Stimulated activated effector memory CD8-positive, alpha-beta T cell treated with anti-CD3 and anti-CD28 coated beads, Interleukin-12 subunit alpha, Interleukin-12 subunit beta, amount 100 ng/mL, for 72 hours (primary cell): ENCODE measurements at regions not wholly inside any gene's neighbourhood (a gene's known extent, or its start where the extent isn't known, plus 50 kb on each side); places are given as distances from the start of the nearest gene placed in this dataset.

Experiments
- ATAC-seq: fragments of 150-1000 bp; cut with Tn5 transposase; 2 replicates; pipeline ENCODE4 v1.10.0; 2021
- DNase-seq, 2 donors: peaks; one replicate each; pipeline ENCODE4 v3.0.0; 2021 to 2022; ENCODE audit warnings: low spot score in 2 of 2
- H3K27ac Mint-ChIP-seq: one replicate; pipeline ENCODE4 v1.8.0; 2022; ENCODE audit warnings: mild to moderate bottlenecking, mixed read lengths
- H3K36me3 Mint-ChIP-seq: one replicate; pipeline ENCODE4 v1.8.0; 2022; ENCODE audit warnings: mild to moderate bottlenecking, mixed read lengths
- H3K4me1 Mint-ChIP-seq: one replicate; pipeline ENCODE4 v1.8.0; 2022; ENCODE audit warnings: mixed read lengths
- H3K4me3 Mint-ChIP-seq: one replicate; pipeline ENCODE4 v1.8.0; 2022; ENCODE audit warnings: mild to moderate bottlenecking, mixed read lengths
- H3K9me3 Mint-ChIP-seq: one replicate; pipeline ENCODE4 v1.8.0; 2022; ENCODE audit warnings: mixed read lengths

DNA sequence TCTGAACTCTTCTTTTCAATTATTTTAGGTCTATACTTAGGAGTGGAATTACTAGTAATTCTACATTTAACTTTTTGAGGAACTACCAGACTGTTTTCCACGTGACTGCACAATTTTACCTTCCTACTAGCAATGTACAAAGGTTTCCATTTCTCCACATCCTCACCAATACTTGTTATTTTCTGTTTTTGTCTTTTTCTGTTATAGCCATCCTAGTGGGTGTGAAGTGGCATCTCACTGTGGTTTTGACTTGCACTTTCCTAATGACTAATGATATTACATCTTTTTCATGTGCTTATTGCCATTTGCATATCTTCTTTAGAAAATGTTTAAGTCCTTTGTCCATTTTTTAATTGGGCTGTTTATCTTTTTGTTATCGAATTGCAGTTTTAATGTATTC is 136.9 kb upstream of the EGFLAM start:
- ATAC-seq (no peak), DNase-seq (no peak)
- no peak overlapping the region for H3K27ac Mint-ChIP-seq
- H3K4me3 Mint-ChIP-seq, result no peak overlapping the region
- peaks cover 5% of the 10 kb centered on the region for H3K4me1 Mint-ChIP-seq
- H3K36me3 Mint-ChIP-seq, result no peaks in the 10 kb centered on the region
- H3K9me3 Mint-ChIP-seq, result peaks cover 2% of the 10 kb centered on the region

DNA sequence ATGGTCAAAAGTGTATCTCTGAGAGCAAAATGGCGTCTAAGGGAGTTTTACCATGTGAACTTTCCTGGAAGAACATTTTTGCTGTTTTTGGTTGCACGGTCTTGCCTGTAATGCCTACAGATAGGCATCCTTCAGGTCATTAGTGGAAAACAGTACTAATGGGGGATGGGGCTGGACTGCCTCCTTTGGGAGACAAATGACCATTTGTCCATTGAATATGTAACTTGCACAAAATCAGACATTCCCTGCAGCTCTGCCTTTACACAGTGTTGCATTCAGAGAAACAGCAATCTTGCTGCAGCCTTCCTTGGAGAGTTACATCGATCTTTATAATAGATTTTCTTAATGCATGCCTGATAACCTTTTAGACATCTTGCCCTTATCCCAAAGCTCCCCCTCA is 138.5 kb upstream of the EGFLAM start:
- H3K36me3 Mint-ChIP-seq, result no peaks in the 10 kb centered on the region
- no peak overlapping the region for H3K4me3 Mint-ChIP-seq
- peaks cover 2% of the 10 kb centered on the region for H3K9me3 Mint-ChIP-seq
- no peak for DNase-seq
- no peak overlapping the region for H3K27ac Mint-ChIP-seq
- no peak for ATAC-seq
- H3K4me1 Mint-ChIP-seq, result peaks cover 5% of the 10 kb centered on the region

DNA sequence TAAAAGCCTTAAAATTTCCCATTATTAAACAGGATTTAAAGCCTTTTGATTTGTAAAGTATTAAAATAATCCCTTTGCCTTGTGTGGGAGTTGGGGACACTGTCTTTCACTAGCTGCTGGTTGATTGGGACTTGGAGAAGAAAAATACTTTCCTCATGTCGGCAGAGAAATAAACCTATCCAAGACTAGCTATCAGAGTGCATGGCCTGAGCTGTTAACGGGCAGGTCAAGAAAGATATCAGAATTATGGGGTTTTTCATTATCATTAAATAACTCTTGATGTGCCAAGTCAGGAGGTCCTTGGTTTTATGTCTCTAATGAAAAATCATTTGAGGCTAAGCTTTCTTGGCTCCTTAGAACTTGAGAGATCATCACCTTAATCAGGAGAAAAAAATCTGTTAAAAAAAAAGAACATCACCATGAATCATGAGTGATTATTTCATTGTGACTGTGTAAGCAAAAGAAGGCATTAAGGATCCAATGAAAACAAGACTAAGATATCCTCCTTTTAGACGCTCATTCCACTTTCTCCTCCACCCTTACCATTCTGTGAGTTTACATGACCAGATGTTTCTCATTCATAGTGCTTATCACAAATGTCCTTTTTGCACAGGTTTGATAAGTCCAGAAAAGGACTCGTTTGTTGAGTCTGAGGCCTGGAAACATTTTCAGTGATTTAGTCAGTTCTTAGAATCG is 140.4 kb upstream of the EGFLAM start:
- no peak for DNase-seq
- Mint-ChIP-seq H3K36me3 (no peaks in the 10 kb centered on the region), H3K9me3 (peaks cover 2% of the 10 kb centered on the region), H3K4me1 (peaks cover 5% of the 10 kb centered on the region), H3K4me3 (no peak overlapping the region), H3K27ac (no peak overlapping the region)
- ATAC-seq, result no peak

DNA sequence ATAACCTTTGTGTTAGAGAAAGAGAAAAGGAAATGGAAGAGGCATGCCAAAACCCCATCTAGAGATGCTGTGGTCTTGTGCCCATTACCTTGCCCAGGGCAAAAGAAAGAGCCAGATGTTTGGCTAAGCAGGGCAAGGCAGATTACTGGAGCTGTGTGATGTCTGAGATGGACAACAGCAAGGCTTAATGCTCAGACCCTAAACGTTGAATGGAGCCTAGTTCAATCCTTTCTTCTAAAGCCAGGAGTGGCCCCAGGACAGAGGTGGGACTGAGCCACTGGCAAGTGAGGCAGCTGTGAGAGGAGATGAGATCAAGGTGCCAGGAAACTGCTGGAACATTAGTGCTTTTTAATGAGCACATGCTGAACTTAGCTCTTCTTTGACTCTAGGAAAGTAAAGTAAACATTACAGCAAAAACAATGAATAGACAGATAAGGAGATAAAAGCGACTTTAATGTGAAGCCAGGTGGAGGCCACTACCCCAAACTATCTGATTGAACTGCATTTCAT is 143.0 kb upstream of the EGFLAM start:
- Mint-ChIP-seq H3K4me1 (no peaks in the 10 kb centered on the region), H3K36me3 (no peaks in the 10 kb centered on the region), H3K27ac (no peak overlapping the region), H3K9me3 (no peaks in the 10 kb centered on the region), H3K4me3 (no peak overlapping the region)
- DNase-seq, result no peak
- ATAC-seq, result no peak

DNA sequence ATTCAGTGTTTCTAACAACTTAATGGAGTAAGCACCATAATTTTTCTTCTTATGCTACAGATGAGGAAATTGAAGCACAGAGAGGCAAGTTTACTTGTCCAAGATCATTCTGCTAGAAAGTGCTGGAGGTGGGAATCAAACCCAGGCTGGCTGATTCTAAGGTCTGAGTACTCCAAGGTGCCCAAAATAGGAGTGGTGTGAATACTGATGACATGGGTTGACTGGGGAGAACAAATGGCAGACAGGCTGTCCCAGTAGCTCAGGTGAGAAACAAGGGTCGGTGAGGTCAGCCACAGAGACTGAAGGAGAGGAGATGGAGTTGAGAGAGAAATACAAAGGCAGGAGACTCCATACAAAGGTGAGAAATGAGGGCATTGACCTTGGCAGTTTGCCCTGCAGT is 144.5 kb upstream of the EGFLAM start:
- Mint-ChIP-seq H3K9me3 (no peaks in the 10 kb centered on the region), H3K4me1 (no peaks in the 10 kb centered on the region), H3K4me3 (no peak overlapping the region), H3K27ac (no peak overlapping the region), H3K36me3 (no peaks in the 10 kb centered on the region)
- DNase-seq (no peak), ATAC-seq (no peak)

DNA sequence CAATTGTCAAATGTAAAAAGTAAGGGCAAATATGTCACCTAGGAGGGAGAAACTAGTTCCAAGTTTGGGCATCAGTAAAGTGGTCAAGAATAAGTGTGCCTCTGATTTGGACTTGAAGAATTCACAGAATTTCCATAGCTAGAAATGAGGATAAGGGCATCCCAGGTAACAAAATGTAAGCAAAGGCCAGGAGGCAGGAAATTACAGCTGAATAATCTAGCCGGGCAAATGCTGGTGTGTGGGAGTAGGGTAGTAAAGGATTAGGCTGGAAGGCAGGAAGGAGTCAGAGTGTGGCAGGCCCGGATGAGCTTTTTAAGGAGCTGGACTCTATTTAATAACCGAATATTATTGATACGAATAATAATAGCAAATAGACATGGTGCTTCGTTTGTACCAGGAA is 144.9 kb upstream of the EGFLAM start:
- no peak for DNase-seq
- H3K4me1 Mint-ChIP-seq, result no peaks in the 10 kb centered on the region
- no peaks in the 10 kb centered on the region for H3K36me3 Mint-ChIP-seq
- no peak overlapping the region for H3K4me3 Mint-ChIP-seq
- no peaks in the 10 kb centered on the region for H3K9me3 Mint-ChIP-seq
- H3K27ac Mint-ChIP-seq, result no peak overlapping the region
- no peak for ATAC-seq

DNA sequence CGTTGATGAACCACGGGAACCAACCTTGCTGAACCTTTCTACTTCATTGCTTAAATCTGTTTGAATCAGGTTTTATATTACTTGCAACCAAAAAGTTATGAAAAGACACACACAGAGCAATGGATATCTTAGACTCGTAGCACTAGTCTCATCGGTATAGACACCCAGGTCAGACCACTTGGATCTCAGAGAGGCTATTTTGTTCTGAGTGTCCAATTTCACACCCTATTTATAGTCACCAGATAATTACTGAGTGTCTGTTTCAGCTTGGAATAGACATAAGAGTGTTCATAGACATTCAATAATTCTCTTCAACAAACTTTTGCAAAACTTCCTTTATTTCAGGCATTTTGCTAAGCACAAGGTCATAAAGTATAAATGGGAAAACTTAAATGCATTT is 145.4 kb upstream of the EGFLAM start:
- no peak for DNase-seq
- Mint-ChIP-seq H3K36me3 (no peaks in the 10 kb centered on the region), H3K4me1 (no peaks in the 10 kb centered on the region), H3K9me3 (no peaks in the 10 kb centered on the region), H3K27ac (no peak overlapping the region), H3K4me3 (no peak overlapping the region)
- no peak for ATAC-seq

DNA sequence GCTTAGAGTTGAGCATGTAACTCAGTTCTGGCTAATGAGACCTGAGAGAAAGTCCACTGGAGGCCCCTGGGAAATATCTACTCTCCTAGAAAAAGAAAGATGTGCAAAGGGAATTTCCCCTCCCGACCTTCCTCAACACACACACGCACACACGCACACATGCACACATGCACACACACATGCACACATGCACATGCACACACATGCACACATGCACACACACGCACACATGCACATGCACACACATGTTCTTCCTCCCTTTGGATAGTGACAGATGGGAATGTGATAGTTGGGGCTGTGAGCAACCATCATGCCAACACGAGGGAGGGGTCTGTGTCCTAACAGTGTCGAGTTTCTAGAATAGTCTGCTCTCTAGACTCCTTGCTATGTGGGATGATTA is 148.2 kb upstream of the EGFLAM start:
- no peak for DNase-seq
- no peaks in the 10 kb centered on the region for H3K9me3 Mint-ChIP-seq

DNA sequence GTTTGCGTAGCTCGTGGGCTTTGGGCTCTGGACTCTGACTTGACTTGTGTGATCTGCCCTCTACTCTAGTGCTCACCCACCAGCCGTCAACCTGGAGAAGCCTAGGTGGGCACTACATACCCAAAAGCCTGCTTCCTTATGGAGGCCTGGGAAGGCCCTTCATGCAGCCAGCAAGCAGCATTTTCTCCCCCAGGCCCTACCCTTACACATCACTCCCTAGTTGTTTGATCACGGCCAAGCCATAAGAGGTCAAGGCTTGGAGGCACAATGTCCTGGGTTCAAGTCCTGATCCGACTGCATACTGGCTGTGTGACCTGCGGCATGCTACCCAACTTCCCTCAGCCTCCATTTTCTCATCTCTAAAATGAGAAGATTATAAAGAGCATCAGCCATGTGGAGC is 151.3 kb upstream of the EGFLAM start:
- Mint-ChIP-seq H3K36me3 (no peaks in the 10 kb centered on the region), H3K4me3 (no peak overlapping the region), H3K9me3 (no peaks in the 10 kb centered on the region), H3K4me1 (no peaks in the 10 kb centered on the region), H3K27ac (no peak overlapping the region)
- ATAC-seq (no peak), DNase-seq (no peak)

More for the DNA sequence above, 148.2 kb upstream of the EGFLAM start:
- Mint-ChIP-seq H3K36me3 (no peaks in the 10 kb centered on the region), H3K4me1 (no peaks in the 10 kb centered on the region), H3K27ac (no peak overlapping the region), H3K4me3 (no peak overlapping the region)
- ATAC-seq, result no peak

DNA sequence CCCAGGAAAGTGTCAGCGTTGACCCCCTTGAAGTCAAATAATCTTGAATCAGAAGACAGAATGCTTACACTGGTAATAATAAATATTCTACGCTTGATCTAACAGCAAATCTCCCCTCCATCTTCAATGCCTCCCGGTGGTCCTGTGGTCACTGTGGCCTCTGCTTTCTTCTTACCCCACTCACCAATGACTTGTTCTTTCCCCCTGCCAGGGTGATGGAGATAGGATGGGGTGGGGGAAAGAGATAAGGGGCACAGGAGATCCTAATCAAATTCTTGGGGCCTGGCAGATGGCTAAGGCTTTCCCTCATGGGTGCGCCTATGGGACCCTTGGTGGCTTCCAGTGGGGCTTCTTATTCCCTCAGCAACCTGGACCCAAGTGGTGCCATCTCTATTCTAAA is 152.6 kb upstream of the EGFLAM start:
- Mint-ChIP-seq H3K36me3 (no peaks in the 10 kb centered on the region), H3K27ac (no peak overlapping the region), H3K4me3 (no peak overlapping the region), H3K4me1 (no peaks in the 10 kb centered on the region), H3K9me3 (no peaks in the 10 kb centered on the region)
- ATAC-seq (no peak), DNase-seq (no peak)

DNA sequence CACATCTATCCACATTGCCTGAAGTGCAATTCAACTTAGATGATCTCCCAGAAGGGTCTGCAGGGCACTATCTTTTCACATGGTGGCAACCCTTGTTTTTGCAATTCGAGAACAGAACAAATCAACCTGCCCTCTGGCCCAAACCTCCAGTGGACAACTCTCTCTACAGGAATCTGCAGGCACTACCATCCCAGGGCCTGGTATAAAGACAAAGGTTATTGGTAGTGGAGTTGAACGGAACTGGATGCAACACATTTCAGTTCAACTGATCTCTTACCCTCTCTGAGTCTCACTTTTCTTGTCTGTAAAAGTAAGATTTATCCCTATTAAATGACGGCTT is 153.2 kb upstream of the EGFLAM start:
- Mint-ChIP-seq H3K36me3 (no peaks in the 10 kb centered on the region), H3K9me3 (no peaks in the 10 kb centered on the region), H3K27ac (no peak overlapping the region), H3K4me3 (no peak overlapping the region), H3K4me1 (no peaks in the 10 kb centered on the region)
- DNase-seq (no peak), ATAC-seq (no peak)

DNA sequence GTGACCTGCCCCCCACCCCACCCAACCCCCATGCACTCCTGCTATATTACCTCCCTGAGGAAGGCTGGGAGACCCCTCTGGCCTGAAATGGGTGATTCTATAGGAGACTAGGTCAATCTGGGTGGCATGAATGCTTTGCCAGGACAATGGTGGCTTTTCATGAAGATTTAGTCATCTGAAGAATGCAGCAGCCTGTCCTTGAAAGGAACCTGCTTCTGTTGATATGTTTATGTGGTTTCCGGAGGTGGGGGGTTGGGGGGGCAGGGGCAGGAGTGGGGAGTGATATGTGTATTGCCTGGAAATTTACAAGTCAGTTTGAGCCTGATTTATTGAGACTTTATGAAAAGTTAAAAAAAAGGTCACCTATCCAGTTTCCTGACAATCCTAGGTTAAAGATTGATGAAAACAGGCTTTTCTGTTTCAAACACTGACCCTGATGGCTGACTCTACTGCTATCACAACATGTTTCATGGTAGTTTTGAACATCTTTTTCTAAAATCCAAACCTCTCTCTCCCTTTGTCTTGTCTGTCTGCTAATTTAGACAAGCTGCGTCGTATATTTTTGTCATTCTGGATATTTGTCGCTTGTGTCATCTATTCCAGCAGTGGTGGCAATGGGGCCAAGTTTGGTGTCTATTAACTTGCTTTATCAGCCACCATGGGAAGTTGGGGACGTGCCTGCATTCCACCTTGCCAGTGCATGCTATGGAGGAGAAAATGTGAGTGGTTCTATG is 153.7 kb upstream of the EGFLAM start:
- Mint-ChIP-seq H3K36me3 (no peaks in the 10 kb centered on the region), H3K27ac (no peak overlapping the region), H3K4me3 (no peak overlapping the region), H3K9me3 (no peaks in the 10 kb centered on the region), H3K4me1 (no peaks in the 10 kb centered on the region)
- no peak for ATAC-seq
- no peak for DNase-seq

DNA sequence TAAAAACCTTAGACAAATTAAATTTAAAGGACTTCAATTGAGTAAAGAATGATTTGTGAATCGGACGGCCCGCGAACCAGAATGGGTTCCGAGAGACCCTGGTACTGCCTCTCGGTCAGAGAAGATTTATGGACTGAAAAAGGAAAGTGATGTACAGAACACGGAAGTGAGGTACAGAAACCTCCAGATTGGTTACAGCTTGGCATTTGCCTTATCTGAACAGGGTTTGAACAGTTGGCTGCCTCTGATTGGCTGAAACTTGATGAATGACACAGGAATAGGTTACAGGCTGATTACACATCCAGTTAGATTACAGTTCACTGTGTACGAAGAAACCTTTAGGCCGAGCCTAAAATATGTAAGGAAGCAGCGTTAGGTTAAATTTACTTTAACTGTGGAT is 156.5 kb upstream of the EGFLAM start:
- no peak for ATAC-seq
- no peaks in the 10 kb centered on the region for H3K4me1 Mint-ChIP-seq
- no peak overlapping the region for H3K27ac Mint-ChIP-seq
- DNase-seq, result no peak
- no peaks in the 10 kb centered on the region for H3K9me3 Mint-ChIP-seq
- no peaks in the 10 kb centered on the region for H3K36me3 Mint-ChIP-seq
- H3K4me3 Mint-ChIP-seq, result no peak overlapping the region

DNA sequence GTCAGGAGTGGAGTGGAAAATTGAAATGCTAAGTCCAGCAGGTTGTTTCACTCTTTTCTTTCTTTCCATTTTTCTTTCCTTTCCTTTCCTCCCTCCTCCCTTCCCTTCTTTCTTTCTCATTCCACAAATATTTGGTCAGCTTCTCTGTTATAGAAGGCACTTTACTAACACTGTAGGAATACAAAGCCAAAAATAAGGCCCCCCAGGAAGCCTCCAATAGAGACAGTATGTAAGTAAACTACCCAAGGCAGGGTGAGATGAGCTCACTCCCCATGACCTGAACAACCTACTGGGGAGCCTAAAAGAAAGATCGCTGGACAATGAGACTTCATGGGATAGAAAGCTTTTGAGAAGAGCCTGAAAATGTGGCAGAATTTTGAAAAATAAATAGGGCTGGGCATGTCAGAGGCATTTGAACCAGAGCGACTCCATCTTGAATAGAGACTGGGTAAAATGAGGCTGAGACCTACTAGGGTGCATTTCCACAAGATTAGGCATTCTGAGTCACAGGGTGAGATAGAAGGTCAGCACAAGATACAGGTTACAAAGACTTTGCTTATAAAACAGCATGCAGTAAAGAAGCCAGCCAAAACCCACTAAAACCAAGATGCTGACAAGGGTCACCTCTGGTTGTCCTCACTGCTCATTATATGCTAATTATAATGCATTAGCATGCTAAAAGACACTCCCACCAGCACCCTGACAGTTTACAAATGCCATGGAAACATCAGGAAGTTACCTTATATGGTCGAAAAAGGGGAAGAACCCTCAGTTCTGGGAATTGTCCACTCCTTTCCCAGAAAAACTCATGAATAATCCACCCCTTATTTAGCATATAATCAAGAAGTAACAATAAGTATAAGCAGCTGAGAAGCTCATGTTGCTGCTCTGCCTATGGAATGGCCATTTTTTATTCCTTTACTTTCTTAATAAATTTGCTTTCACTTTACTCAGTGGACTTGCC is 158.9 kb upstream of the EGFLAM start:
- no peaks in the 10 kb centered on the region for H3K4me1 Mint-ChIP-seq

DNA sequence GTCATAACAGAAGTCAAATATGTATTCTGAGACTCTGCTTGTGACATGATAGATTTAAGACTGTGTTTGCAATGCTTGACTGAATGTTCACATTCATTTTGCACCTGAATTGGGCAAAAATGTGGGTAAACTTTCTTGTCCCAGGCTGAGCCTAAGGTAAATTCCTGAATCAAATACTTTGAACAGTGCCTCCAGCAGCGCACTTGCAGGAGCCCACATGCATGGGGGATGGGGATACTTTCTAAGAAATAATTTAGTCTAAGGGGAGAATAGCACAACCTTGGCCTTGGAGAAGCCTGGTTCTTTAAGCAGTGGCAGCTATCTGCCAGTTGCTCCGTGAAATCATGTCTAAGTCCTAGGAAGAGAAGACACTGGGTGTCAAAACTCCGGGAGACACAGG is 163.5 kb upstream of the EGFLAM start:
- DNase-seq (no peak), ATAC-seq (no peak)
- Mint-ChIP-seq H3K4me1 (no peaks in the 10 kb centered on the region), H3K27ac (no peak overlapping the region), H3K36me3 (no peaks in the 10 kb centered on the region), H3K4me3 (no peak overlapping the region), H3K9me3 (no peaks in the 10 kb centered on the region)

More for the DNA sequence above, 158.9 kb upstream of the EGFLAM start:
- ATAC-seq (no peak), DNase-seq (no peak)
- Mint-ChIP-seq H3K36me3 (no peaks in the 10 kb centered on the region), H3K4me3 (no peak overlapping the region), H3K9me3 (no peaks in the 10 kb centered on the region), H3K27ac (no peak overlapping the region)
